ENCODE measurements at regions not wholly inside any gene's neighbourhood (a gene's known extent, or its start where the extent isn't known, plus 50 kb on each side); places are given as distances from the start of the nearest gene placed in this dataset.
"Not testable (repeated sequence)": the region's sequence is repeated elsewhere in the genome, so short reads cannot be mapped to it uniquely, and the experiment has no call there.

- Mint-ChIP-seq H3K4me1 (no peaks in the 10 kb centered on the region), H3K36me3 (ENCODE audit: low read depth) (no peaks in the 10 kb centered on the region), H3K9me3 (peaks cover 6% of the 10 kb centered on the region), H3K27ac (no peak overlapping the region), H3K4me3 (no peak overlapping the region), H3K27me3 (no peaks in the 10 kb centered on the region)
- ChIA-PET CTCF (no interaction called here), POLR2A (no interaction called here)
- DNase-seq, result no peak
- no peak for TF ChIP-seq CTCF (IDR thresholded peaks at IDR 0.05)
- no peak for ATAC-seq (ENCODE audit: low read depth)
- intact Hi-C loops (cut with micrococcal nuclease), result no loop called here
Observed at GRCh38 chr5:104569621-104570020, 1007.0 kb upstream of the NUDT12 start.

- H3K27me3 Mint-ChIP-seq, result no peaks in the 10 kb centered on the region
- H3K4me1 Mint-ChIP-seq, result no peaks in the 10 kb centered on the region
- H3K27ac Mint-ChIP-seq, result no peak overlapping the region
- ChIA-PET POLR2A (no interaction called here), CTCF (no interaction called here)
- H3K4me3 Mint-ChIP-seq, result no peak overlapping the region
- H3K9me3 Mint-ChIP-seq, result peaks cover 13% of the 10 kb centered on the region
- no peak for TF ChIP-seq CTCF (IDR thresholded peaks at IDR 0.05)
- intact Hi-C loops (cut with micrococcal nuclease), result no loop called here
- no peaks in the 10 kb centered on the region for H3K36me3 Mint-ChIP-seq (ENCODE audit: low read depth)
- ATAC-seq (ENCODE audit: low read depth) (no peak), DNase-seq (no peak)
Observed at GRCh38 chr5:104564530-104564929, 1001.9 kb upstream of the NUDT12 start.

GRCh38 chr5:104556957-104557356 lies 994.4 kb upstream of the NUDT12 start:
- DNase-seq, result no peak
- Mint-ChIP-seq H3K4me1 (no peaks in the 10 kb centered on the region), H3K27ac (no peak overlapping the region), H3K36me3 (ENCODE audit: low read depth) (no peaks in the 10 kb centered on the region), H3K27me3 (no peaks in the 10 kb centered on the region), H3K9me3 (peaks cover 7% of the 10 kb centered on the region), H3K4me3 (no peak overlapping the region)
- ChIA-PET POLR2A (no interaction called here), CTCF (no interaction called here)
- intact Hi-C loops (cut with micrococcal nuclease), result no loop called here
- TF ChIP-seq CTCF (IDR thresholded peaks at IDR 0.05), result no peak
- ATAC-seq (ENCODE audit: low read depth), result no peak

- no peaks in the 10 kb centered on the region for H3K27me3 Mint-ChIP-seq
- no peak overlapping the region for H3K4me3 Mint-ChIP-seq
- H3K36me3 Mint-ChIP-seq (ENCODE audit: low read depth), result no peaks in the 10 kb centered on the region
- H3K9me3 Mint-ChIP-seq, result peaks cover 2% of the 10 kb centered on the region
- ChIA-PET POLR2A (no interaction called here), CTCF (no interaction called here)
- H3K4me1 Mint-ChIP-seq, result no peaks in the 10 kb centered on the region
- DNase-seq (no peak), ATAC-seq (ENCODE audit: low read depth) (no peak)
- H3K27ac Mint-ChIP-seq, result no peak overlapping the region
- TF ChIP-seq CTCF (IDR thresholded peaks at IDR 0.05), result no peak
- intact Hi-C loops (cut with micrococcal nuclease), result no loop called here
Observed at GRCh38 chr5:104551628-104552027, 989.0 kb upstream of the NUDT12 start.

- H3K27me3 Mint-ChIP-seq; H3K36me3 Mint-ChIP-seq (ENCODE audit: low read depth); H3K27ac Mint-ChIP-seq; H3K9me3 Mint-ChIP-seq; POLR2A ChIA-PET; DNase-seq; H3K4me3 Mint-ChIP-seq; intact Hi-C loops (cut with micrococcal nuclease); ATAC-seq (ENCODE audit: low read depth); H3K4me1 Mint-ChIP-seq; CTCF ChIA-PET: not testable (repeated sequence)
Observed at GRCh38 chr5:104546871-104547270, 984.3 kb upstream of the NUDT12 start.

GRCh38 chr5:104541141-104541785 lies 978.7 kb upstream of the NUDT12 start:
- no peaks in the 10 kb centered on the region for H3K4me1 Mint-ChIP-seq
- H3K4me3 Mint-ChIP-seq, result no peak overlapping the region
- H3K27me3 Mint-ChIP-seq, result no peaks in the 10 kb centered on the region
- DNase-seq (no peak), ATAC-seq (ENCODE audit: low read depth) (no peak)
- H3K27ac Mint-ChIP-seq, result no peak overlapping the region
- POLR2A ChIA-PET, result no interaction called here
- no peaks in the 10 kb centered on the region for H3K36me3 Mint-ChIP-seq (ENCODE audit: low read depth)
- CTCF ChIA-PET, result no interaction called here
- peaks cover 6% of the 10 kb centered on the region for H3K9me3 Mint-ChIP-seq
- intact Hi-C loops (cut with micrococcal nuclease), result no loop called here
- TF ChIP-seq CTCF (IDR thresholded peaks at IDR 0.05), result no peak

All from activated B cell treated with CpG ODN at 0.5 μM for 24 hours (primary cell).